Psoas muscle (tissue), 7 donors: ENCODE measurements at regions not wholly inside any gene's neighbourhood (a gene's known extent, or its start where the extent isn't known, plus 50 kb on each side); places are given as distances from the start of the nearest gene placed in this dataset.

ENCODE experiments used
- ATAC-seq, 4 donors: fragments of 200-7000 bp; cut with Tn5 transposase; one replicate each; pipeline ENCODE4 v1.9.1; 2020; ENCODE audit warnings: moderate library complexity in 3 of 4, mild to moderate bottlenecking in 2 of 4
- DNase-seq, 2 donors: peaks; one replicate each; pipeline ENCODE4 v3.0.0-alpha.2; 2020
- H3K27ac ChIP-seq: fragments of 200-600 bp; one replicate; pipeline ENCODE4 v1.8.0; 2022
- H3K27me3 ChIP-seq, 3 donors: fragments of 200-600 bp in 1 of 3; one replicate each; pipeline versions ENCODE4 v1.6.1 to v1.8.0; 2013 to 2022; ENCODE audit warnings: low read length in 2 of 3, mild to moderate bottlenecking in 2 of 3, moderate library complexity in 1 of 3; ENCODE audit not compliant: insufficient read depth in 3 of 3
- H3K36me3 ChIP-seq, 2 donors: fragments of 200-600 bp in 1 of 2; one replicate each; pipeline versions ENCODE4 v1.6.1 to v1.8.0; 2013 to 2022; ENCODE audit warnings: low read depth in 1 of 2, mild to moderate bottlenecking in 1 of 2, moderate library complexity in 1 of 2; ENCODE audit not compliant: insufficient read depth in 1 of 2
- H3K4me1 ChIP-seq: fragments of 200-600 bp; one replicate; pipeline ENCODE4 v1.8.0; 2022
- H3K4me3 ChIP-seq: fragments of 200-600 bp; one replicate; pipeline ENCODE4 v1.8.0; 2022; ENCODE audit warnings: mild to moderate bottlenecking
- H3K9me3 ChIP-seq: fragments of 200-600 bp; one replicate; pipeline ENCODE4 v1.8.0; 2022
- CTCF ChIP-seq: fragments of 200-600 bp; IDR thresholded peaks from one replicate; pipeline ENCODE4 v1.8.0; 2022; ENCODE audit warnings: antibody characterized with exemption
- WGBS, 3 donors: extraction: QIAGEN DNeasy Blood & Tissue Kit; methylation state at CpG; one replicate each; pipeline versions ENCODE4 v1.1.6 to v1.1.7; 2013; 5-methylcytosine and 5-hydroxymethylcytosine counted together
- intact Hi-C, 2 donors: fragments of 100-400 bp; cut with DNase I; formaldehyde crosslinking; loops; one replicate each; pipeline versions ENCODE4 v1.11.0 to v1.14.2; 2022
- donor health status: healthy with polysubstance abuse.
- donor health status: DM: no; HTN: no; CAD: no; lungs with moderate emphysema.
- donor health status: Bipolar disorder and iron deficiency.
- donor health status: healthy.
- donor health status: DM: yes; HTN: yes; CAD: no.
- donor health status: DM: no; HTN: no; CAD: no.
- donor health status: DM: yes; HTN: yes; CAD: no.

DNA sequence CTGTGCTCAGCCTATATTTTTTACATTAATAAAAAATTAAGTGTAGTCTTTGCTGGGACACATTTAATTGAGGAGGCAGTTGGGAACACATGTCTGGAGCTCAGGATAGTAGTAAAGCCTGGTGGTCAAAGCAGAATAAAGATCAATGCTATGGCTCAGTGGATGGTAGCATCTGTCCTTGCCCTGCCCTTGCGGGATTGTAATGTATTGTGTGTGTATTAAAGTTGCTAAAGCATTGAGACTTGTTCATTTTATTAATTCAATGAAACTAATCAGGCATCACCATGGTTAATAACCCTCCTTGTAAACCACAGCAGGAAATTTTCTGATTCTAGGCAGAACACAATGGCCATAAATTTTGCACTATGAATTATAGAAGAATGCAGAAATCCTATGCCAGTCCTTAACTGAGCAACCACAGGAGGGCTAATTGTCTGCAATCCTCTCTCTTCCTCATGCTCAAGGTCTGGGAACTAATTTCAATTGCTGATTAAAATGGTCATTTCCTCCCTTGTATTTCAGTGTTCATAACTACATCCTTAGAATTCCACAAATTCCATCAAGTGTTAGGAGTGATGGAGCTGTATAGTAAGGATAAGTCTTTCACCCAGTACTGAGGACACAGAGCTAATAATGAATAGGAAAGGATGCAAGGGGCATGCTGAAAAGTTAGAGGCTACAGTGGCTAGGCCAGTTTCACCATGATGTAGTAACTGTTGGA, 403.2 kb upstream of the DDI1 start:
- intact Hi-C loops, result no loop called here
- no peak for TF ChIP-seq CTCF
- no peak overlapping the region for H3K4me3 ChIP-seq
- ATAC-seq (no peak), DNase-seq (no peak)
- H3K9me3 ChIP-seq, result no peaks in the 10 kb centered on the region
- H3K36me3 ChIP-seq, result no peaks in the 10 kb centered on the region
- 44 to 64% (median 45%) methylated on average over 1 of the region's 1 CpG for WGBS, 3 donors
- no peak overlapping the region for H3K27ac ChIP-seq
- no peaks in the 10 kb centered on the region for H3K27me3 ChIP-seq
- H3K4me1 ChIP-seq, result no peaks in the 10 kb centered on the region

DNA sequence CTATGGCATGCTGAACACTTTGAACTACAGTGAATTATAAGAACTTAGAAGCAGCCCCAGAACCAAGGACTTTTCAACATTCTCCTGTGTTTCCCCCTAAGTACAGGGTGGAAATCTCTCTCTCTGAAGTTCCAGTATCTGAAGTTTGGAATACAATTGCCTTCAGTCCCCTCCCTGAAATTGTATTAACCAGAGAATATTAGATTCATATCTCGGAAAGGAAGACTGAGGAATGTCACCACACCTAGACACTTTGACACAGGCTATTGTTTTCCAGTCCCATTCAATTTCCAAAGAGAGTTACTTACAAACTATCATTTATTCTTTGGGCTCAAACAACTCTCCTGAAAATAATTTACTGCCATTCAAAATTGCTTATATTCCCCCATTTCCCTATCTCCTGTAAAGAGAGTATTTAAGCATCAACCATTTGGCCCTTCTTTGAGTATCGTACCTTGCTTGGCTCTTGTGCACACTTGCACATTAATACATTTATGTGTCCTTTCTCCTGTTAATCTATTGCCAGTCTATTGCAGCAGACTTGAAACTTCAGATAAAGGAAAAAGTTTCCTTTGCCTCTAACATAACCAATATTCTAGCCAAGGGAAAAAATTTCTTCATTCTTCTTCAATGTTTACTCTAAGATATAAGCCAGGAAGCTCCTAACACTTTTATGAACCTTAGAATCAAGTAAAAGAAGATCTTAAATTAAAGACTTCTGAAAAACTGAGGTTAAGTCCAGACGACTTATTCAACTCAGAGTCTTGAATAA, 402.4 kb upstream of the DDI1 start:
- Histone ChIP-seq H3K27ac (no peak overlapping the region), H3K36me3 (no peaks in the 10 kb centered on the region), H3K4me3 (no peak overlapping the region), H3K9me3 (no peaks in the 10 kb centered on the region), H3K4me1 (no peaks in the 10 kb centered on the region), H3K27me3 (no peaks in the 10 kb centered on the region)
- WGBS, 3 donors, result 80 to 92% (median 86%) methylated on average over 3 of the region's 3 CpGs
- ATAC-seq (no peak), DNase-seq (no peak)
- intact Hi-C loops, result no loop called here
- no peak for TF ChIP-seq CTCF

- Histone ChIP-seq H3K27me3 (no peaks in the 10 kb centered on the region), H3K9me3 (no peaks in the 10 kb centered on the region), H3K27ac (no peak overlapping the region), H3K4me3 (no peak overlapping the region), H3K36me3 (no peaks in the 10 kb centered on the region), H3K4me1 (no peaks in the 10 kb centered on the region)
- intact Hi-C loops, result no loop called here
- DNase-seq, result no peak
- ATAC-seq, result no peak
- no peak for TF ChIP-seq CTCF
- WGBS, 3 donors, result 57 to 77% (median 72%) methylated on average over 6 of the region's 6 CpGs
These were observed 400.2 kb upstream of the DDI1 start for GRCh38 chr11:103636232-103636631.

GRCh38 chr11:103637295-103637694, 399.1 kb upstream of the DDI1 start:
- no peak for DNase-seq
- WGBS, 3 donors, result 84 to 86% (median 85%) methylated on average over 2 of the region's 2 CpGs
- ATAC-seq, result no peak
- Histone ChIP-seq H3K9me3 (no peaks in the 10 kb centered on the region), H3K4me3 (no peak overlapping the region), H3K4me1 (no peaks in the 10 kb centered on the region), H3K27ac (no peak overlapping the region), H3K36me3 (no peaks in the 10 kb centered on the region), H3K27me3 (no peaks in the 10 kb centered on the region)
- intact Hi-C loops, result no loop called here
- no peak for TF ChIP-seq CTCF
